GM23338 (cell line): ENCODE measurements at regions not wholly inside any gene's neighbourhood (a gene's known extent, or its start where the extent isn't known, plus 50 kb on each side); places are given as distances from the start of the nearest gene placed in this dataset.

ENCODE experiments used
- CREB1 ChIP-seq: fragments of 250-450 bp; sonication (Bioruptor Pico); IDR thresholded peaks from 2 replicates; pipeline ENCODE4 v1.5.0; 2020; ENCODE audit warnings: low read depth, mild to moderate bottlenecking, moderate library complexity
- CTCF ChIP-seq, 2 experiments: fragments of 200-600 bp in 1 of 2; sonication (generic) in 1 of 2; conservative IDR thresholded peaks; 2 replicates each; pipeline versions ENCODE4 v1.5.1 to v1.6.1; 2016 to 2017; ENCODE audit warnings: antibody characterized with exemption in 2 of 2, low read depth in 2 of 2, mild to moderate bottlenecking in 2 of 2, moderate library complexity in 1 of 2
- ETS1 ChIP-seq: IDR thresholded peaks from 2 replicates; pipeline ENCODE4 v1.6.1; 2016; ENCODE audit warnings: antibody characterized with exemption
- EZH2 ChIP-seq: fragments of 200-600 bp; sonication (generic); IDR thresholded peaks from one replicate; pipeline ENCODE4 v1.8.0; 2017; ENCODE audit warnings: antibody characterized with exemption, mild to moderate bottlenecking, low read depth; ENCODE audit not compliant: unreplicated experiment
- EZH2phosphoT487 ChIP-seq: fragments of 200-600 bp; sonication (generic); IDR thresholded peaks from one replicate; pipeline ENCODE4 v1.8.1; 2018; ENCODE audit warnings: antibody characterized with exemption; ENCODE audit not compliant: unreplicated experiment
- JUNB ChIP-seq: IDR thresholded peaks from one replicate; pipeline ENCODE4 v1.6.1; 2016; ENCODE audit warnings: antibody characterized with exemption; ENCODE audit not compliant: unreplicated experiment
- NANOG ChIP-seq: IDR thresholded peaks from 2 replicates; pipeline ENCODE4 v1.6.1; 2016; ENCODE audit warnings: antibody characterized with exemption, borderline replicate concordance
- POLR2AphosphoS5 ChIP-seq: IDR thresholded peaks from 2 replicates; pipeline ENCODE4 v1.6.1; 2016; ENCODE audit warnings: antibody characterized with exemption, low read depth
- REST ChIP-seq: IDR thresholded peaks from one replicate; pipeline ENCODE4 v1.6.1; 2018; ENCODE audit warnings: antibody characterized with exemption; ENCODE audit not compliant: unreplicated experiment
- ZNF331 ChIP-seq: fragments of 250-450 bp; sonication (Bioruptor Pico); IDR thresholded peaks from 2 replicates; pipeline ENCODE4 v1.5.0; 2020; ENCODE audit warnings: low read depth, mild to moderate bottlenecking, moderate library complexity

GRCh38 chr10:83164156-83164555 lies 975.2 kb upstream of the GHITM start:
- TF ChIP-seq CTCF (conservative IDR thresholded peaks at IDR 0.05; ENCODE audit: low read depth in 2 of 2), result no peak
- no peak for TF ChIP-seq NANOG
- no peak for TF ChIP-seq CREB1 (CRISPR knock-in tag)
- no peak for TF ChIP-seq ETS1
- TF ChIP-seq EZH2phosphoT487, result no peak
- TF ChIP-seq REST, result no peak
- no peak for TF ChIP-seq POLR2AphosphoS5
- no peak for TF ChIP-seq EZH2
- TF ChIP-seq ZNF331 (CRISPR knock-in tag), result no peak
- TF ChIP-seq JUNB, result no peak
